GM21515 (cell line): ENCODE measurements at regions not wholly inside any gene's neighbourhood (a gene's known extent, or its start where the extent isn't known, plus 50 kb on each side); places are given as distances from the start of the nearest gene placed in this dataset.
"Not testable (repeated sequence)": the region's sequence is repeated elsewhere in the genome, so short reads cannot be mapped to it uniquely, and the experiment has no call there.

Source experiments
- ATAC-seq: cut with Tn5 transposase; IDR thresholded peaks from one replicate; pipeline ENCODE4 v1.9.1; 2021; ENCODE audit not compliant: unreplicated experiment

DNA sequence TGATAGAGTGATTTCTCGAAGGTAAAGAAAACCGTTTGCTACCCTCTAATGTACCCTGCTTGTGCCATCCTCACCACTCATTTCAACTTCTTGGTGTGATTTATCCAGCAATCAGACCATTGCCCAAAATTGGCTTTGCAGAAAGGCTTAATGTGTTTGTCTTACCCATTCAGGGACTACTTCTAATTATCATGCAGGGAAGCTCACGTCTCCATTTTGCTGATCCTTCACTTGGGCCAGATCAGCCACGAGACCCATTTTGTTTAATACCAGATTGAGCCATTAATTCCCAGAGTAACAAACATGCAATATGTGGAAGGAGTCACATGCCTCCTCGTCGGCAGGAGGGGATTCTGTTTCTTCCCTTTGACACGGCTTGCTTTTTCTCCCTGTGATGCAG, 51.1 kb upstream of the CRY1 start:
- ATAC-seq, result no peak

DNA sequence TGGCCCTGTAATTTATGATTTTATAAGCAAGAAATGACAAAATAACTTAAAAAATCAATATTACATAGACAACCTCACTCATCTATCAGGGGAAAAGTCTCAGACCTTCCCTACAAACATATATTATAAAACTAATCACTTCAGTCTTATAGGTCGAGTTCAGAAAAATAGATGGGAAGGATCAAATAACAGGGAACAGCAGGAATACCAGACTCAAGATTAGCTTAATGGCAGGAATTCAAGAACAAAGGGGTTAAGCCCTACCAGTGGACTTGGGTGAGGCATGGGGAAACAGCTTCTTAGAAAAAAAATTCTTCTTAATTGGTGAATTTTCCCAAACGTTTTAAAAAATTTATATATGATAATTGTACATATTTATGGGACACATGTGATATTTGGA, 51.6 kb upstream of the CRY1 start:
- no peak for ATAC-seq

GRCh38 chr12:107145397-107145796, 52.0 kb upstream of the CRY1 start:
- no peak for ATAC-seq

- no peak for ATAC-seq
These were observed 54.8 kb upstream of the CRY1 start for GRCh38 chr12:107148107-107148506.

DNA sequence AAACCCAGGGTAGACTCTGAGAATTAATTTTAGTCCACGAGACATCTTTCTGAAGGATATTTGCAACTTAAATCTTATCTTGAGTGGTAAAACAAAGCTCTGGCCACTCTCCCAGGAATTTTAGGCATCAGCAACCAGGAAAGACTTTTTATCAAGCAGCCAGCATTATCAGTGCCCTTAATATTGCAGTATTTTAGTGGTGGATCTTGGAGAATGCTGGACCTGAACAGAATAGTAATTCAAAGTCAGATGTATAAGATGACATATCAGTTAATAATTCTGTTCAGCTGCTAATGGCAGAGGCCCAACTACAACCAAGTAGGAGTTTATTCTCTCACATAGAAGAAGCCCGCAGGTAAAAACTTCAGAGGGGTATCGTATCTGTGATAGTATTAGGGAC, 59.0 kb upstream of the CRY1 start:
- no peak for ATAC-seq

DNA sequence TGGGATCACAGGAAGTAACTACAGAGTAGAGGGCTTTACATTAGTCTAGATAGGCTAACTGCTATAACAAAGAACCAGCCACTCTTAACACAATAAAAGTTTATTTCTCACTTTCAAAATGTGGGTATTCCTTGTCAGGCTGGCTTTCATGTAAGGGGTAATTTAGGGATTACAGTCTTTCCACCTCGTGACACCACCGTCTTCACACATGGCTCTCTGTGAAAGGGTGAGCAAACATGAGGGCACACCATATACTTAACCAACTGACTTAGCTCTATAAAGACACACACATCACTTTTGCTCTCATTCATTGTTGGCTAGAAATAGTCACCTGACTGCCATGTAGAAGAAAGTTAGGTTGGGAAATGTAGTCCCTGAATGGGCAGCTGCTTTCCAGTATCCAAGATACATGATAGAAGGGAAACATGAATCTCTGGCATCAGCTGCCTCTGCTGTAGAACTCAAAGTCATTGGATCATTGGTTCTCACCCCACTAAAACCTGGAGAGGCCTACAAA, 66.1 kb upstream of the CRY1 start:
- ATAC-seq, result no peak

- no peak for ATAC-seq
These were observed 70.1 kb upstream of the CRY1 start for GRCh38 chr12:107163413-107163812.

GRCh38 chr12:107164392-107164791, 71.0 kb upstream of the CRY1 start:
- ATAC-seq, result no peak

GRCh38 chr12:107165581-107165980, 72.2 kb upstream of the CRY1 start:
- no peak for ATAC-seq

GRCh38 chr12:107167756-107168155, 74.4 kb upstream of the CRY1 start:
- no peak for ATAC-seq

DNA sequence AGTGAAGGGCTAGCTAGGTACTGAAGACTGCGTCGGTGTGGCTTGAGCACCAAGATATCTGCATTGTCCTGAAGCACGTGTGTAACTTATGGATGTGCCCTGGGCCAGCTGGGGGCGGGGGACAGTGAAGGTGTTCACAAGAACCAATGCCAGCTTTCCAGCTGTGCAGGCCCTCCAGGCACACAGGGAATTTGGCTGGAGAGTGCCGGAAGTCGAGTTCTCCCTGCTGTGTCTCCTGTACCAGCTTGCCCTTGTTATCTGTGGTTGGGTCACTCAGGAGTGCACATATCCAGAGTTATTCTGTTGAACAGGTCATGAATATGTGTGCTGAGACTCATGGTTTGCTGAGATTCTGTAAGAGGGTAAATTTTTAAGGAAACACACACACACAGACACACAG, 75.9 kb upstream of the CRY1 start:
- ATAC-seq, result no peak

- no peak for ATAC-seq
These were observed 85.4 kb upstream of the CRY1 start for GRCh38 chr12:107178776-107179175.

- ATAC-seq, result no peak
These were observed 86.5 kb upstream of the CRY1 start for GRCh38 chr12:107179871-107180270.

DNA sequence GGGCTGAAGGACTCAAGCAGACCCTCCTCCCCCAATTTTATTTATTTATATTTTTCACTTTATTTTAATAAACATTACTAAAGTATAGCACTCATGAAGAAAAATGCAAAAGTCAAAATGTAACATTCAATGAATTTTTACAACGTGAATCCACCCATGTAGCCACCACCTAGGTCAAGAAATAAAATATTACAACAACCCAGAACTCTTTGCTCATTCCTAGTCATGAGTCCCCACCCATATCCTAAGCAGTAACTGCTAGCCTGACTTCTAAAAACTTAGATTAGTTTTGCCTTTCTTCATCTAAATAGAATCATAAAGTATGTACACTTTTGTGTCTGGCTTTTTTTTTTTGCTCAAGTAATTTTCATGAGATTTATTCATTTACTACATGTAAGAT, 86.9 kb upstream of the CRY1 start:
- ATAC-seq, result no peak

DNA sequence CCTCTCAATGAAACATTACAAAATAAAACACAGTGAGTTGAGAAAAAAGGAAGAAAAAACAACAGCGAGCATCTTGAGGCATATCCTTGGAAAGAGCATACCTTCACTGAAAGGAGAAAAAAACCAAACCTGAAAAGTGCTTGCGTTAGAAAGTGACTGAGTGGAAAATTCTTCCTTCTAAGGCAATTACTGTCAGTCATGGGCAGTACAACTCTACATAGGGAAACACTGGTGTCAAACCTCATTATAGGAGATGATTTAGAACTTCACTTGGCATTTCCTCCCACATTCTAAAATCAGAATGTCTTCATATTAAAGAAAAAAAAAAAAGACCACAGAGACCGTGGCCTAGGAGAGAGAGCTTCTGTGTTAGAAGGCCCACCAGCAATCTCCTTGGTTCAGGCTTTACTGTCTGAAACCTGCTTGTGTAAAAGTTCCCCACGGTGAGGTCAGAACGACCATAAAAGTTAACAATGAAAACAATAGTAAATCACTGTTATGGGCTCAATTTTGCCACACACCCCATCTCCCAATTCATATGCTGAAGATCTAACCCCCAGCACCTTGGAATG, 91.1 kb upstream of the CRY1 start:
- no peak for ATAC-seq

GRCh38 chr12:107196681-107197080, 103.3 kb upstream of the CRY1 start:
- ATAC-seq, result no peak

GRCh38 chr12:107200394-107200793, 107.0 kb upstream of the CRY1 start:
- no peak for ATAC-seq

- ATAC-seq, result no peak
These were observed 114.7 kb upstream of the CRY1 start for GRCh38 chr12:107207931-107208525.

GRCh38 chr12:107209700-107210099, 116.4 kb upstream of the CRY1 start:
- ATAC-seq, result not testable (repeated sequence)

DNA sequence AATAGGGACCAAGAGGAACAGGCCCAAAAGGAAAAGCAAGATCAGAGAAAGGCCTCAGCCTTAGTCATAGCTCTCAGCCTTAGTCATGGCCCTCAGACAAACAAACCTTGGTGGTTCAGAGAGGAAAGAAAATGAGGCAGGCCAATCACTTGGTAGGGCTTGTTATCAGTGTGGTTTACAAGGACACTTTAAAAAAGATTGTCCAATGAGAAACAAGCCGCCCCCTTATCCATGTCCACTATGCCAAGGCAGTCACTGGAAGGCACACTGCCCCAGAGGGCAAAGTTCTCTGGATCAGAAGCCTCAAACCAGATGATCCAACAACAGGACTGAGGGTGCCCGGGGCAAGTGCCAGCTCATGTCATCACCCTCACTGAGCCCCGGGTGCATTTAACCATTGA, 121.0 kb upstream of the CRY1 start:
- ATAC-seq, result not testable (repeated sequence)

- not testable (repeated sequence) for ATAC-seq
These were observed 123.1 kb upstream of the CRY1 start for GRCh38 chr12:107216411-107216810.

DNA sequence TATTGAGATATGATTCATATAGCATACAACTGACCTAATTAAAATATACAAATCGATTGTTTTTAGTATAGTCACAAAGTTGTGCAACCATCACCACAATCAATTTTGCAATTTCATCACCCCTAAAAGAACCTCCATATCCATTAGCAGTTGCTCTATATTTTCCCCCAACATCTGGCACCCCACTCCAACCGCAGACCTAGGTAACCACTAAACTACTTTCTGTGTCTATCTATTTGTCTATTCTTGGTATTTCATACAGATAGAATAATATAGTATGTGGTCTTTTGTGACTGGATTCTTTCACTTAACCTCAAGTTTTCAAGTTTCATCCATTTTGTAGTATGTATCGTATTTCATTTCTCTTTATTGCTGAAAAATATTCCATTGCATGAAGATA, 126.0 kb upstream of the CRY1 start:
- no peak for ATAC-seq

GRCh38 chr12:107221913-107222312, 128.6 kb upstream of the CRY1 start:
- ATAC-seq, result no peak
